ENCODE measurements at regions not wholly inside any gene's neighbourhood (a gene's known extent, or its start where the extent isn't known, plus 50 kb on each side); places are given as distances from the start of the nearest gene placed in this dataset.
A peak's percentile ranks its signal among the peaks of the same experiment; 100 is the strongest.

GRCh38 chr9:23567516-23568165 lies 258.4 kb downstream of the ELAVL2 start:
- no peak for TF ChIP-seq CTCF (IDR thresholded peaks at IDR 0.05; ENCODE audit: insufficient read depth, low read length, severe bottlenecking)
- H3K4me3 ChIP-seq (ENCODE audit: low read depth, low read length) = no peak overlapping the region
- FAIRE-seq = no peak

DNA sequence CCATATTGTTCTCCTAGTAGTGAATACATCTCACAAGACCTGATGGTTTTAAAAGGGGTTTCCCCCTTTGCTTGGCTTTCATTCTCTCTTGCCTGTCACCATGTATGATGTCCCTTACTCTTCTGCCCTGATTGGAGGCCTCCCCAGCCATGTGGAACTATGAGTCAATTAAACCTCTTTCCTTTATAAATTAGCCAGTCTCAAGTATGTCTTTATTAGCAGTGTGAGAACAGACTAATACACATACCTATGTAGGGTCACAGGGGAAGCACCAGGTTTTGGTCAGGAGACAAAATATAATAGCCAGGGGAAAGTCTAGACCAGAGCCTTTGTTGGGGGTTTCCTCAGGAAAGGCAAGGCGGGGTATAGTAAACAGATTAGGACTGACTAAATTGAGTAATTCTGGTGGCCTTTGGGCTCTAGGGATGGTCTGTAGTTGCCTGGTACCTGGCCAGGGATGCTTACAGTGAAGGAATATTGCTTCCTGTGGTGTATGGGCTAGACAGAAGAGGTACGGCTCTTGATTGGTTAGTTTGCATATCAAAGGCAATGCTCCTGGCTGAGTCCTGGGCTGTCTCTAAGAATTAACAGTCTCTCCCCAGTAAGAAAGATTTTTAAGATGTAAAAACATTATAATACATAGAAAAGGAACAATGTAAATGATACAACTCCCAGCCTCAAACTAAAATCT lies 254.5 kb downstream of the ELAVL2 start:
- no peak for TF ChIP-seq CTCF (IDR thresholded peaks at IDR 0.05; ENCODE audit: insufficient read depth, low read length, severe bottlenecking)
- H3K4me3 ChIP-seq (ENCODE audit: low read depth, low read length) = no peak overlapping the region
- no peak for FAIRE-seq
- no peaks in the 10 kb centered on the region for H3K36me3 ChIP-seq (ENCODE audit: control insufficient read depth, insufficient read depth, low read length)
- no peaks in the 10 kb centered on the region for H3K27me3 ChIP-seq (ENCODE audit: control insufficient read depth, insufficient read depth, low read length)
- no peak for DNase-seq (ENCODE audit: low read depth)

More at GRCh38 chr9:23567516-23568165, 258.4 kb downstream of the ELAVL2 start:
- no peaks in the 10 kb centered on the region for H3K36me3 ChIP-seq (ENCODE audit: control insufficient read depth, insufficient read depth, low read length)
- no peaks in the 10 kb centered on the region for H3K27me3 ChIP-seq (ENCODE audit: control insufficient read depth, insufficient read depth, low read length)
- DNase-seq (ENCODE audit: low read depth) = no peak

GRCh38 chr9:23573800-23574199 lies 252.2 kb downstream of the ELAVL2 start:
- H3K36me3 ChIP-seq (ENCODE audit: control insufficient read depth, insufficient read depth, low read length) = no peaks in the 10 kb centered on the region
- FAIRE-seq (no peak), DNase-seq (ENCODE audit: low read depth) (no peak)
- no peak for TF ChIP-seq CTCF (IDR thresholded peaks at IDR 0.05; ENCODE audit: insufficient read depth, low read length, severe bottlenecking)
- H3K4me3 ChIP-seq (ENCODE audit: low read depth, low read length) = no peak overlapping the region
- H3K27me3 ChIP-seq (ENCODE audit: control insufficient read depth, insufficient read depth, low read length) = no peaks in the 10 kb centered on the region

- H3K36me3 ChIP-seq (ENCODE audit: control insufficient read depth, insufficient read depth, low read length) = no peaks in the 10 kb centered on the region
- no peaks in the 10 kb centered on the region for H3K27me3 ChIP-seq (ENCODE audit: control insufficient read depth, insufficient read depth, low read length)
- H3K4me3 ChIP-seq (ENCODE audit: low read depth, low read length) = no peak overlapping the region
- DNase-seq (ENCODE audit: low read depth) (no peak), FAIRE-seq (no peak)
- TF ChIP-seq CTCF (IDR thresholded peaks at IDR 0.05; ENCODE audit: insufficient read depth, low read length, severe bottlenecking) = no peak
These were observed 248.4 kb downstream of the ELAVL2 start for GRCh38 chr9:23577611-23578010.

GRCh38 chr9:23581931-23582330 lies 244.1 kb downstream of the ELAVL2 start:
- no peaks in the 10 kb centered on the region for H3K36me3 ChIP-seq (ENCODE audit: control insufficient read depth, insufficient read depth, low read length)
- no peaks in the 10 kb centered on the region for H3K27me3 ChIP-seq (ENCODE audit: control insufficient read depth, insufficient read depth, low read length)
- no peak for TF ChIP-seq CTCF (IDR thresholded peaks at IDR 0.05; ENCODE audit: insufficient read depth, low read length, severe bottlenecking)
- no peak overlapping the region for H3K4me3 ChIP-seq (ENCODE audit: low read depth, low read length)
- peak; percentile 55 for FAIRE-seq
- DNase-seq (ENCODE audit: low read depth) = peak; percentile 99
